ENCODE measurements at regions not wholly inside any gene's neighbourhood (a gene's known extent, or its start where the extent isn't known, plus 50 kb on each side); places are given as distances from the start of the nearest gene placed in this dataset.

DNA sequence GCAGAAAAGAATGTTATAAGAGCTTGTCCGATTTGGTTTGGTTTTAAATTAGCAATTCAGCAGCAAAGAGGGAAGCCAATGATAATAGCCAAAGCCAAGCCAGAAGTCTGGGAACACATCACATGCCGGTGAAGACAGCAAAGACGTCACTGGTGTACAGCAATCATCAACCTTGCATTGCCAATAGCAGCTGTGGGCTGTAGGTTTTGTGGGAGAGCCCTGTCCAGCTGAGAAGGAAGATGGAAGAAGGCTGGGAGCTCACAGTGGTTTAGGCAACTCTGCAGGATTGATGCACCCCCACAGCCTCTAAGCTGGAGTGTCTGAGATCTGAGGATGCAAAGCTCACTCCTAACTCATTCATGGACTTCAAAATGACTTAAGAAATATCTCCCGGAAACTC lies 338.7 kb downstream of the SIPA1L2 start:
- TF ChIP-seq, protein P1, sequence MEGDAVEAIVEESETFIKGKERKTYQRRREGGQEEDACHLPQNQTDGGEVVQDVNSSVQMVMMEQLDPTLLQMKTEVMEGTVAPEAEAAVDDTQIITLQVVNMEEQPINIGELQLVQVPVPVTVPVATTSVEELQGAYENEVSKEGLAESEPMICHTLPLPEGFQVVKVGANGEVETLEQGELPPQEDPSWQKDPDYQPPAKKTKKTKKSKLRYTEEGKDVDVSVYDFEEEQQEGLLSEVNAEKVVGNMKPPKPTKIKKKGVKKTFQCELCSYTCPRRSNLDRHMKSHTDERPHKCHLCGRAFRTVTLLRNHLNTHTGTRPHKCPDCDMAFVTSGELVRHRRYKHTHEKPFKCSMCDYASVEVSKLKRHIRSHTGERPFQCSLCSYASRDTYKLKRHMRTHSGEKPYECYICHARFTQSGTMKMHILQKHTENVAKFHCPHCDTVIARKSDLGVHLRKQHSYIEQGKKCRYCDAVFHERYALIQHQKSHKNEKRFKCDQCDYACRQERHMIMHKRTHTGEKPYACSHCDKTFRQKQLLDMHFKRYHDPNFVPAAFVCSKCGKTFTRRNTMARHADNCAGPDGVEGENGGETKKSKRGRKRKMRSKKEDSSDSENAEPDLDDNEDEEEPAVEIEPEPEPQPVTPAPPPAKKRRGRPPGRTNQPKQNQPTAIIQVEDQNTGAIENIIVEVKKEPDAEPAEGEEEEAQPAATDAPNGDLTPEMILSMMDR (IDR thresholded peaks at IDR 0.05; ENCODE audit: control extremely low read depth in 1 of 3, insufficient read depth in 1 of 3, low read depth in 1 of 3, low read length in 3 of 3) = no peak
- TF ChIP-seq NRF1 (IDR thresholded peaks at IDR 0.05; ENCODE audit: low read depth, low read length) (no peak), TAF1 (IDR thresholded peaks at IDR 0.05; ENCODE audit: low read depth, low read length) (no peak), SP1 (IDR thresholded peaks at IDR 0.05; ENCODE audit: low read depth, low read length) (no peak), RXRA (IDR thresholded peaks at IDR 0.05; ENCODE audit: insufficient read depth, low read depth, low read length) (no peak), SIRT6 (IDR thresholded peaks at IDR 0.05; ENCODE audit: low read length) (no peak), HDAC6 (IDR thresholded peaks at IDR 0.05; ENCODE audit: low read depth, low read length) (no peak)
- no peaks in the 10 kb centered on the region for H3K36me3 ChIP-seq (ENCODE audit: control insufficient read depth in 2 of 4, insufficient read depth in 4 of 4, low read length in 3 of 4)
- H4K91ac ChIP-seq (replicated peaks; ENCODE audit: insufficient read length, low read length) = no peak overlapping the region
- H4K5ac ChIP-seq (ENCODE audit: insufficient read length, low read depth, low read length) = no peak overlapping the region
- DNase-seq (ENCODE audit: low read depth in 1 of 2, low spot score in 2 of 2) (no peak), FAIRE-seq (no peak)
- H3K4me3 ChIP-seq (ENCODE audit: extremely low read depth in 1 of 4, insufficient read depth in 2 of 4, low read depth in 3 of 4, low read length in 4 of 4) = no peak overlapping the region
- no peaks in the 10 kb centered on the region for H3K9me3 ChIP-seq (ENCODE audit: insufficient read depth in 2 of 2, low read depth in 1 of 2, low read length in 1 of 2)
- H2BK15ac ChIP-seq (ENCODE audit: low read length) = no peak overlapping the region
- H3K18ac ChIP-seq (ENCODE audit: extremely low read depth, low read length) = no peak overlapping the region
- no peak overlapping the region for H3K56ac ChIP-seq (replicated peaks; ENCODE audit: insufficient read length, low read depth, low read length)
- H3K9ac ChIP-seq (replicated peaks in 1 of 4; ENCODE audit: extremely low read depth in 1 of 4, low read depth in 3 of 4, low read length in 3 of 4) = no peak overlapping the region
- no peaks in the 10 kb centered on the region for H4K20me1 ChIP-seq (replicated peaks in 1 of 2; ENCODE audit: control insufficient read depth in 1 of 2, insufficient read depth in 2 of 2, low read length in 2 of 2)
- no peaks in the 10 kb centered on the region for H3K27me3 ChIP-seq (replicated peaks in 1 of 4; ENCODE audit: control insufficient read depth in 3 of 4, extremely low read depth in 1 of 4, insufficient read depth in 3 of 4, low read length in 3 of 4)
- H3K23me2 ChIP-seq (ENCODE audit: low read depth, low read length) = no peaks in the 10 kb centered on the region
- H2AFZ ChIP-seq (ENCODE audit: low read length) = no peak overlapping the region
- no peak overlapping the region for H3K23ac ChIP-seq (ENCODE audit: insufficient read length)
- no peak overlapping the region for H4K8ac ChIP-seq (ENCODE audit: extremely low read depth, insufficient read depth, low read length)
- no peaks in the 10 kb centered on the region for H3K79me2 ChIP-seq (ENCODE audit: control insufficient read depth in 1 of 2, insufficient read depth in 2 of 2, low read length in 2 of 2)
- ChIA-PET POLR2A (ENCODE audit: partially characterized antibody) (no interaction called here), CTCF (ENCODE audit: partially characterized antibody) (interaction anchor here (1.0 to 1.4 kb wide), 3 partner anchors 9 to 176 kb away, joined by 3 to 5 read pairs (median 4); no protein-coding TSS in a partner anchor)
- H2AK5ac ChIP-seq (ENCODE audit: low read depth, low read length) = no peak overlapping the region
- H3K4ac ChIP-seq (replicated peaks; ENCODE audit: insufficient read length, low read depth, low read length) = no peak overlapping the region
- no peak overlapping the region for H2BK12ac ChIP-seq (ENCODE audit: low read depth, low read length)
- H3K14ac ChIP-seq (ENCODE audit: insufficient read length) = no peak overlapping the region
- H2BK20ac ChIP-seq (ENCODE audit: low read length) = no peak overlapping the region
- no peaks in the 10 kb centered on the region for H3K4me1 ChIP-seq (replicated peaks in 1 of 4; ENCODE audit: control insufficient read depth in 3 of 4, insufficient read depth in 4 of 4, low read length in 3 of 4)
- 94% methylated on average over 4 of the region's 4 CpGs; no CpG with 5 or more reads in 1 of the 2 experiments for WGBS, 2 experiments (ENCODE audit: extremely low coverage in 1 of 2, insufficient coverage in 1 of 2, insufficient read length in 1 of 2, insufficient replicate concordance in 2 of 2, low coverage in 1 of 2, low lambda C conversion rate in 2 of 2, missing lambda C conversion rate in 1 of 2)
- no peak overlapping the region for H2BK5ac ChIP-seq (ENCODE audit: low read depth, low read length)
- H3K4me2 ChIP-seq (ENCODE audit: insufficient read depth in 1 of 2, low read depth in 2 of 2, low read length in 2 of 2) = no peak overlapping the region
- no peaks in the 10 kb centered on the region for H3K79me1 ChIP-seq (ENCODE audit: low read depth, low read length)
- no peak overlapping the region for H3K27ac ChIP-seq (ENCODE audit: low read depth, low read length)
- no peak overlapping the region for H2BK120ac ChIP-seq (replicated peaks; ENCODE audit: low read depth, low read length)

All from H1 (cell line).